ENCODE measurements at regions not wholly inside any gene's neighbourhood (a gene's known extent, or its start where the extent isn't known, plus 50 kb on each side); places are given as distances from the start of the nearest gene placed in this dataset.

GRCh38 chr7:142499635-142500034 lies 241.8 kb upstream of the PRSS58 start:
- Histone ChIP-seq H3K9me2 (ENCODE audit: insufficient read depth) (no peaks in the 10 kb centered on the region), H3K27ac (ENCODE audit: low read depth, low read length) (no peak overlapping the region), H3K9ac (ENCODE audit: low read length) (no peak overlapping the region), H3K4me3 (replicated peaks in 1 of 2; ENCODE audit: low read depth in 1 of 2, low read length in 2 of 2) (no peak overlapping the region), H3K4me1 (ENCODE audit: control insufficient read depth in 1 of 2, insufficient read depth in 2 of 2, low read length in 2 of 2) (peaks cover 0 to 10% of the 10 kb centered on the region in 2 experiments; a peak in 1 of 4 replicates), H3K9me3 (ENCODE audit: control insufficient read depth in 1 of 2, insufficient read depth in 1 of 2, low read depth in 1 of 2, low read length in 2 of 2) (no peaks in the 10 kb centered on the region), H4K20me1 (ENCODE audit: insufficient read depth) (no peaks in the 10 kb centered on the region), H3K79me2 (ENCODE audit: insufficient read depth, low read length) (no peaks in the 10 kb centered on the region), H3K36me3 (ENCODE audit: control insufficient read depth in 1 of 2, insufficient read depth in 2 of 2, low read length in 2 of 2) (no peaks in the 10 kb centered on the region), H2AFZ (ENCODE audit: low read depth, low read length, poor library complexity, severe bottlenecking) (no peak overlapping the region), H3K4me2 (ENCODE audit: low read length) (no peak overlapping the region), H3K27me3 (ENCODE audit: insufficient read depth, low read length) (no peaks in the 10 kb centered on the region)
- TF ChIP-seq YY1 (IDR thresholded peaks at IDR 0.05; ENCODE audit: extremely low read depth, insufficient replicate concordance, low read depth, low read length) = no peak
- TF ChIP-seq FOSL1 (IDR thresholded peaks at IDR 0.05; ENCODE audit: low read depth) = no peak
- no peak for TF ChIP-seq EZH2phosphoT487 (IDR thresholded peaks at IDR 0.05; ENCODE audit: borderline replicate concordance)
- TF ChIP-seq ZBTB33 (IDR thresholded peaks at IDR 0.05; ENCODE audit: extremely low read depth, insufficient replicate concordance, low read length) = no peak
- no peak for TF ChIP-seq ELF1 (IDR thresholded peaks at IDR 0.05; ENCODE audit: borderline replicate concordance, low read depth)
- TF ChIP-seq SIN3A (IDR thresholded peaks at IDR 0.05; ENCODE audit: low read depth) = no peak
- TF ChIP-seq POLR2A (IDR thresholded peaks at IDR 0.05; ENCODE audit: borderline replicate concordance, extremely low read depth, insufficient read depth, insufficient read length) = no peak
- TF ChIP-seq CTCF (IDR thresholded peaks at IDR 0.05 in 2 of 3, conservative IDR thresholded peaks at IDR 0.05 in 1 of 3; ENCODE audit: borderline replicate concordance in 1 of 3, insufficient read depth in 1 of 3, low read depth in 2 of 3, low read length in 2 of 3) = no peak
- TF ChIP-seq ATF3 (IDR thresholded peaks at IDR 0.05) = no peak
- TF ChIP-seq RAD21 (IDR thresholded peaks at IDR 0.05; ENCODE audit: low read depth) = no peak
- TF ChIP-seq EZH2 (IDR thresholded peaks at IDR 0.05) = no peak
- no peak for TF ChIP-seq CBX3 (IDR thresholded peaks at IDR 0.05; ENCODE audit: low read depth)
- no peak for TF ChIP-seq EGR1 (IDR thresholded peaks at IDR 0.05; ENCODE audit: low read depth)
- no peak for TF ChIP-seq MAX (IDR thresholded peaks at IDR 0.05)
- TF ChIP-seq POLR2AphosphoS5 (IDR thresholded peaks at IDR 0.05; ENCODE audit: low read depth, low read length) = no peak
- TF ChIP-seq ZFX (IDR thresholded peaks at IDR 0.05) = no peak
- TF ChIP-seq SRF (IDR thresholded peaks at IDR 0.05; ENCODE audit: low read depth) = no peak
- no peak for TF ChIP-seq JUND (IDR thresholded peaks at IDR 0.05)
- no peak for TF ChIP-seq ZNF274 (IDR thresholded peaks at IDR 0.05; ENCODE audit: low read depth, low read length)
- TF ChIP-seq SP1 (IDR thresholded peaks at IDR 0.05; ENCODE audit: low read depth) = no peak
- no peak for DNase-seq (ENCODE audit: low read depth, low spot score)
- ChIA-PET POLR2A (no interaction called here), CTCF (interaction anchor here (1.2 to 1.8 kb wide), 4 partner anchors 9 to 161 kb away, joined by 3 to 6 read pairs (median 4); no protein-coding TSS in a partner anchor), RAD21 (ENCODE audit: low non-redundant PET in 1 of 2, low total read pairs in 2 of 2, uncharacterized antibody in 2 of 2, unreplicated experiment in 2 of 2) (no interaction called here)
- no TSS peak for BruUV-seq (replicated peaks)
- intact Hi-C loops (cut with micrococcal nuclease) = loop anchor here (10.0 kb wide), 1 partner anchor 1355 kb away; no protein-coding TSS in a partner anchor
- ATAC-seq = no peak

Data from HCT116 (cell line).